Pancreas (tissue), 10 donors: ENCODE measurements at regions not wholly inside any gene's neighbourhood (a gene's known extent, or its start where the extent isn't known, plus 50 kb on each side); places are given as distances from the start of the nearest gene placed in this dataset.

ENCODE experiments used
- ATAC-seq, 4 donors: fragments of 200-7000 bp; cut with Tn5 transposase; one replicate each; pipeline versions ENCODE4 v1.8.0 to v1.9.1; 2020; ENCODE audit warnings: mild to moderate bottlenecking in 4 of 4, moderate library complexity in 4 of 4
- DNase-seq, 6 donors: peaks; one replicate each; pipeline ENCODE4 v3.0.0-alpha.2; 2020
- FAIRE-seq: peaks from 2 replicates; lab custom pipeline; 2012; peaks lifted over from hg19 to GRCh38; lab: Jason Lieb, UNC
- H3K27ac ChIP-seq, 4 donors: fragments of 200-600 bp; sonication (generic); 1 replicate in 3 of 4; 2 replicates in 1 of 4; pipeline versions ENCODE4 v1.5.0 to v1.8.0; 2020
- H3K27me3 ChIP-seq, 4 donors: fragments of 200-600 bp; one replicate each; pipeline ENCODE4 v1.8.0; 2021
- H3K36me3 ChIP-seq, 3 donors: fragments of 200-600 bp; sonication (generic) in 1 of 3; one replicate each; pipeline versions ENCODE4 v1.5.0 to v1.8.0; 2020 to 2021
- H3K4me1 ChIP-seq, 3 donors: fragments of 200-600 bp; one replicate each; pipeline ENCODE4 v1.8.0; 2021
- H3K4me3 ChIP-seq, 4 donors: fragments of 200-600 bp; sonication (generic) in 2 of 4; one replicate each; pipeline versions ENCODE4 v1.5.0 to v1.8.0; 2020 to 2021
- H3K9me3 ChIP-seq, 4 donors: fragments of 200-600 bp; one replicate each; pipeline ENCODE4 v1.8.0; 2021
- CTCF ChIP-seq, 4 donors: fragments of 200-600 bp; sonication (generic) in 3 of 4; IDR thresholded peaks; one replicate each; pipeline versions ENCODE4 v1.5.0 to v1.8.0; 2021; ENCODE audit warnings: antibody characterized with exemption in 4 of 4
- WGBS, 2 donors: extraction: QIAGEN DNeasy Blood & Tissue Kit; methylation state at CpG; one replicate each; pipeline ENCODE4 v1.1.7; 2013; 5-methylcytosine and 5-hydroxymethylcytosine counted together
- intact Hi-C, 3 donors: fragments of 100-400 bp; cut with DNase I; formaldehyde crosslinking; loops; one replicate each; pipeline versions ENCODE4 v1.11.1 to v1.14.2; 2022
- donor health status: healthy with polysubstance abuse.
- donor health status: DM: no; HTN: no; CAD: no; lungs with moderate emphysema.
- donor health status: DM: no; HTN: no; CAD: no.
- donor health status: control.
- donor health status: control.
- donor health status: Bipolar disorder and iron deficiency.
- donor health status: DM: yes; HTN: yes; CAD: no.
- donor health status: DM: no; HTN: no; CAD: no.
- donor health status: DM: no; HTN: no; CAD: no.
- donor health status: DM: yes; HTN: yes; CAD: no.

- Histone ChIP-seq H3K27me3 (no peaks in the 10 kb centered on the region), H3K9me3 (no peaks in the 10 kb centered on the region), H3K4me3 (no peak overlapping the region), H3K36me3 (no peaks in the 10 kb centered on the region), H3K27ac (no peak overlapping the region), H3K4me1 (no peaks in the 10 kb centered on the region)
- FAIRE-seq (no peak), DNase-seq (no peak), ATAC-seq (no peak)
- no peak for TF ChIP-seq CTCF (IDR thresholded peaks at IDR 0.05)
- intact Hi-C loops, result no loop called here
- WGBS, 2 donors, result 75 to 84% methylated on average over 3 of the region's 3 CpGs
These were observed 1570.5 kb upstream of the NUDT12 start for GRCh38 chr5:105133087-105133486.

- ATAC-seq (no peak), DNase-seq (no peak), FAIRE-seq (no peak)
- H3K9me3 ChIP-seq, result no peaks in the 10 kb centered on the region
- intact Hi-C loops, result no loop called here
- no peak overlapping the region for H3K4me3 ChIP-seq
- H3K36me3 ChIP-seq, result no peaks in the 10 kb centered on the region
- no peaks in the 10 kb centered on the region for H3K4me1 ChIP-seq
- WGBS, 2 donors, result 67 to 86% methylated on average over 1 of the region's 1 CpG
- TF ChIP-seq CTCF (IDR thresholded peaks at IDR 0.05), result no peak
- H3K27ac ChIP-seq, result no peak overlapping the region
- no peaks in the 10 kb centered on the region for H3K27me3 ChIP-seq
These were observed 1570.0 kb upstream of the NUDT12 start for GRCh38 chr5:105132581-105132980.

- 67 to 82% methylated on average over 3 of the region's 3 CpGs for WGBS, 2 donors
- no peak for ATAC-seq
- H3K4me3 ChIP-seq, result no peak overlapping the region
These were observed 1568.5 kb upstream of the NUDT12 start for GRCh38 chr5:105131045-105131444.

GRCh38 chr5:105101577-105101976 lies 1539.0 kb upstream of the NUDT12 start:
- no peak for TF ChIP-seq CTCF (IDR thresholded peaks at IDR 0.05)
- no peak for DNase-seq
- H3K27me3 ChIP-seq, result no peaks in the 10 kb centered on the region
- H3K4me3 ChIP-seq, result no peak overlapping the region
- ATAC-seq, result no peak
- H3K27ac ChIP-seq, result no peak overlapping the region
- H3K9me3 ChIP-seq, result no peaks in the 10 kb centered on the region
- FAIRE-seq, result no peak
- intact Hi-C loops, result no loop called here
- H3K4me1 ChIP-seq, result no peaks in the 10 kb centered on the region
- WGBS, 2 donors, result 35 to 48% methylated on average over 2 of the region's 2 CpGs
- H3K36me3 ChIP-seq, result no peaks in the 10 kb centered on the region

More at GRCh38 chr5:105131045-105131444, 1568.5 kb upstream of the NUDT12 start:
- DNase-seq (no peak), FAIRE-seq (no peak)
- intact Hi-C loops, result no loop called here
- Histone ChIP-seq H3K4me1 (no peaks in the 10 kb centered on the region), H3K27me3 (no peaks in the 10 kb centered on the region), H3K27ac (no peak overlapping the region), H3K36me3 (no peaks in the 10 kb centered on the region), H3K9me3 (no peaks in the 10 kb centered on the region)
- no peak for TF ChIP-seq CTCF (IDR thresholded peaks at IDR 0.05)

- FAIRE-seq, result no peak
- ATAC-seq, result no peak
- Histone ChIP-seq H3K27ac (no peak overlapping the region), H3K4me3 (no peak overlapping the region), H3K36me3 (no peaks in the 10 kb centered on the region), H3K27me3 (no peaks in the 10 kb centered on the region), H3K4me1 (no peaks in the 10 kb centered on the region), H3K9me3 (no peaks in the 10 kb centered on the region)
- intact Hi-C loops, result no loop called here
- 31 to 49% methylated on average over 2 of the region's 2 CpGs for WGBS, 2 donors
- no peak for DNase-seq
- no peak for TF ChIP-seq CTCF (IDR thresholded peaks at IDR 0.05)
These were observed 1526.4 kb upstream of the NUDT12 start for GRCh38 chr5:105088961-105089360.
